ENCODE measurements at regions not wholly inside any gene's neighbourhood (a gene's known extent, or its start where the extent isn't known, plus 50 kb on each side); places are given as distances from the start of the nearest gene placed in this dataset.

DNA sequence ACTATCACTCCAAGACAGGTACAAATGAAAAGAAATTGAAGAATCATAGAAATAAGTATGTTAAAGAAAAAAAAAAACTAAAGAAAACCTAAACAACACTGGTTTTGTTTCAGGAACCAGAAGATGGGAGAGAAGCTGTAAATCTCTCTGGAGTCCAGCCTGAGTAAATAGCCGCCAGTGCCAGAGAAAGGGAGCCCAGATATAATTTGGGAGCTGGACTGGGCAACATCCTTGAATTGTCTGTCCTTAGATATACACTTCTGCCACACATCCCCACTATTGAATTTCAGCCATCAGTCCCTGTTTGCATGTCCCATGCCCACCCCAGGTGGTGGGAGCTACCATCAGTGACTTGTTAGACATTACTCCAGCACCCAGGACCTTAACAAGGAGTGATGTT is 979.6 kb downstream of the DTWD2 start:
- CTCF ChIA-PET, result no interaction called here

DNA sequence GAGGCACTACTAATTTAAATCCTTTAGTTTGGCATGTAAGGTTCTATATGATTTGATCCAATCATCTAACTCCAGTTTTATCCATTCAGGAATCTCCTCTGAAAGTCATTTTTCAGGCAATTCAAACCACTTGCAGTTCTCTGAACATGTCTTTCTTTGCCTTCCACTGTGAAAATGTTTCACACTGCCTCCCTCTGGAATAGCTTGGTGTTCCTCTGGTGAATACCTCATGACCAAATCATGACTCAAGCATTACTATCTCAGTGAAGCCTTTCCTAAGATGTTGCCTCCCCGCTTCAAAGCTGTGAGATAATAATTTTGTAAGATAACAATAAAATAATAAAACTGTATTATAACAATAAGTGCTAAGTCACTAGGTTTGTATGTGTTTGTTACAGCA is 981.1 kb downstream of the DTWD2 start:
- DNase-seq, result no peak
- H3K27ac ChIP-seq, result no peak overlapping the region
- H3K4me3 ChIP-seq, result no peak overlapping the region
- no TSS peak for BruUV-seq (replicated peaks)
- TF ChIP-seq, protein P1, sequence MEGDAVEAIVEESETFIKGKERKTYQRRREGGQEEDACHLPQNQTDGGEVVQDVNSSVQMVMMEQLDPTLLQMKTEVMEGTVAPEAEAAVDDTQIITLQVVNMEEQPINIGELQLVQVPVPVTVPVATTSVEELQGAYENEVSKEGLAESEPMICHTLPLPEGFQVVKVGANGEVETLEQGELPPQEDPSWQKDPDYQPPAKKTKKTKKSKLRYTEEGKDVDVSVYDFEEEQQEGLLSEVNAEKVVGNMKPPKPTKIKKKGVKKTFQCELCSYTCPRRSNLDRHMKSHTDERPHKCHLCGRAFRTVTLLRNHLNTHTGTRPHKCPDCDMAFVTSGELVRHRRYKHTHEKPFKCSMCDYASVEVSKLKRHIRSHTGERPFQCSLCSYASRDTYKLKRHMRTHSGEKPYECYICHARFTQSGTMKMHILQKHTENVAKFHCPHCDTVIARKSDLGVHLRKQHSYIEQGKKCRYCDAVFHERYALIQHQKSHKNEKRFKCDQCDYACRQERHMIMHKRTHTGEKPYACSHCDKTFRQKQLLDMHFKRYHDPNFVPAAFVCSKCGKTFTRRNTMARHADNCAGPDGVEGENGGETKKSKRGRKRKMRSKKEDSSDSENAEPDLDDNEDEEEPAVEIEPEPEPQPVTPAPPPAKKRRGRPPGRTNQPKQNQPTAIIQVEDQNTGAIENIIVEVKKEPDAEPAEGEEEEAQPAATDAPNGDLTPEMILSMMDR (conservative IDR thresholded peaks at IDR 0.05), result no peak
- TF ChIP-seq EZH2 (IDR thresholded peaks at IDR 0.05; ENCODE audit: low read depth), result no peak
- no peaks in the 10 kb centered on the region for H3K79me2 ChIP-seq (ENCODE audit: low read depth)
- ChIA-PET POLR2A (ENCODE audit: unreplicated experiment) (no interaction called here), CTCF (no interaction called here)
- H4K20me1 ChIP-seq (ENCODE audit: insufficient read depth), result no peaks in the 10 kb centered on the region
- H3K9me2 ChIP-seq (ENCODE audit: insufficient read depth), result no peaks in the 10 kb centered on the region
- no peaks in the 10 kb centered on the region for H3K36me3 ChIP-seq (ENCODE audit: low read depth)
- intact Hi-C loops (cut with micrococcal nuclease; ENCODE audit: unreplicated experiment), result no loop called here
- H3F3A ChIP-seq (ENCODE audit: insufficient read depth, low read depth), result no peaks in the 10 kb centered on the region
- H3K4me1 ChIP-seq (replicated peaks; ENCODE audit: insufficient read depth), result no peaks in the 10 kb centered on the region
- H3K27me3 ChIP-seq (ENCODE audit: insufficient read depth, low read depth), result no peaks in the 10 kb centered on the region
- H3K4me2 ChIP-seq, result no peak overlapping the region
- H2AFZ ChIP-seq, result no peak overlapping the region
- no peaks in the 10 kb centered on the region for H3K9me3 ChIP-seq (ENCODE audit: insufficient read depth, low read depth)

More for the DNA sequence above, 979.6 kb downstream of the DTWD2 start:
- no peak for DNase-seq
- no peaks in the 10 kb centered on the region for H4K20me1 ChIP-seq (ENCODE audit: insufficient read depth)
- no peaks in the 10 kb centered on the region for H3K79me2 ChIP-seq (ENCODE audit: low read depth)
- POLR2A ChIA-PET (ENCODE audit: unreplicated experiment), result no interaction called here
- no TSS peak for BruUV-seq (replicated peaks)
- no peaks in the 10 kb centered on the region for H3K4me1 ChIP-seq (replicated peaks; ENCODE audit: insufficient read depth)
- no peak overlapping the region for H3K27ac ChIP-seq
- H3K9me3 ChIP-seq (ENCODE audit: insufficient read depth, low read depth), result no peaks in the 10 kb centered on the region
- no peak overlapping the region for H3K4me3 ChIP-seq
- no peaks in the 10 kb centered on the region for H3K27me3 ChIP-seq (ENCODE audit: insufficient read depth, low read depth)
- TF ChIP-seq, protein P1 (conservative IDR thresholded peaks at IDR 0.05), result no peak
- no peak for TF ChIP-seq EZH2 (IDR thresholded peaks at IDR 0.05; ENCODE audit: low read depth)
- H3F3A ChIP-seq (ENCODE audit: insufficient read depth, low read depth), result no peaks in the 10 kb centered on the region
- H3K9me2 ChIP-seq (ENCODE audit: insufficient read depth), result no peaks in the 10 kb centered on the region
- no peak overlapping the region for H3K4me2 ChIP-seq
- intact Hi-C loops (cut with micrococcal nuclease; ENCODE audit: unreplicated experiment), result no loop called here
- H2AFZ ChIP-seq, result no peak overlapping the region
- H3K36me3 ChIP-seq (ENCODE audit: low read depth), result no peaks in the 10 kb centered on the region

DNA sequence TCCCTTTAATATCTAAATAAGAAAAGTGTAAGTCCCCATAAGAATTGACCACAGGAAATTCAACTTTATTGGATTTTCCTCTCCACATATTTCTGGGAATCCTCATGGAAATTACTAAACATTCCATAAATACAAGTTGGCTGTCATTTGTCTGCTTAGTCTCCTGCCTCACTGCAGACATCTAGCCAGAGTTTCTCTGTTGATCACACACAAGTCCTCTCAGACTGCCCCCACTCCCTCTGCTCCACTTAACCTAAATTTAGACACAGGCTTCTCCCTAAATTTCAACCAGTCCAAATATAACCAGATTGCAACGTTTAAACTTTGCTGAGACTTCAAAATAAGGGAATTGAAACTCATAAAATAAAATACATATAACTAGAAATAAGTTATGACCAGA is 982.1 kb downstream of the DTWD2 start:
- Histone ChIP-seq H3K9me3 (ENCODE audit: insufficient read depth, low read depth) (no peaks in the 10 kb centered on the region), H3K4me2 (no peak overlapping the region), H3K4me3 (no peak overlapping the region), H3K79me2 (ENCODE audit: low read depth) (no peaks in the 10 kb centered on the region), H3K4me1 (replicated peaks; ENCODE audit: insufficient read depth) (no peaks in the 10 kb centered on the region), H3F3A (ENCODE audit: insufficient read depth, low read depth) (no peaks in the 10 kb centered on the region), H2AFZ (no peak overlapping the region), H3K27ac (no peak overlapping the region), H3K9me2 (ENCODE audit: insufficient read depth) (0 out of 2 replicates have a peak, but pooled peaks cover 3% of the 10 kb centered on the region), H3K36me3 (ENCODE audit: low read depth) (no peaks in the 10 kb centered on the region), H3K27me3 (ENCODE audit: insufficient read depth, low read depth) (no peaks in the 10 kb centered on the region), H4K20me1 (ENCODE audit: insufficient read depth) (no peaks in the 10 kb centered on the region)
- BruUV-seq (replicated peaks), result no TSS peak
- ChIA-PET POLR2A (ENCODE audit: unreplicated experiment) (no interaction called here), CTCF (no interaction called here)
- intact Hi-C loops (cut with micrococcal nuclease; ENCODE audit: unreplicated experiment), result no loop called here
- no peak for TF ChIP-seq EZH2 (IDR thresholded peaks at IDR 0.05; ENCODE audit: low read depth)
- TF ChIP-seq, protein P1 (conservative IDR thresholded peaks at IDR 0.05), result no peak
- DNase-seq, result no peak
